Renal cortex interstitium (tissue), 11 donors: ENCODE measurements at regions not wholly inside any gene's neighbourhood (a gene's known extent, or its start where the extent isn't known, plus 50 kb on each side); places are given as distances from the start of the nearest gene placed in this dataset.

ENCODE experiments used
- DNase-seq, 11 donors: peaks; one replicate each; pipeline ENCODE4 v3.0.0-alpha.2; 2013; ENCODE audit warnings: low read depth in 9 of 11, low spot score in 4 of 11; ENCODE audit errors: extremely low read depth in 1 of 11

GRCh38 chr16:11464241-11464640 lies 119.0 kb downstream of the RMI2 start:
- DNase-seq = no peak

GRCh38 chr16:11465675-11466074 lies 120.4 kb downstream of the RMI2 start:
- DNase-seq = peak in 1 of 11 donors; percentile 6

DNA sequence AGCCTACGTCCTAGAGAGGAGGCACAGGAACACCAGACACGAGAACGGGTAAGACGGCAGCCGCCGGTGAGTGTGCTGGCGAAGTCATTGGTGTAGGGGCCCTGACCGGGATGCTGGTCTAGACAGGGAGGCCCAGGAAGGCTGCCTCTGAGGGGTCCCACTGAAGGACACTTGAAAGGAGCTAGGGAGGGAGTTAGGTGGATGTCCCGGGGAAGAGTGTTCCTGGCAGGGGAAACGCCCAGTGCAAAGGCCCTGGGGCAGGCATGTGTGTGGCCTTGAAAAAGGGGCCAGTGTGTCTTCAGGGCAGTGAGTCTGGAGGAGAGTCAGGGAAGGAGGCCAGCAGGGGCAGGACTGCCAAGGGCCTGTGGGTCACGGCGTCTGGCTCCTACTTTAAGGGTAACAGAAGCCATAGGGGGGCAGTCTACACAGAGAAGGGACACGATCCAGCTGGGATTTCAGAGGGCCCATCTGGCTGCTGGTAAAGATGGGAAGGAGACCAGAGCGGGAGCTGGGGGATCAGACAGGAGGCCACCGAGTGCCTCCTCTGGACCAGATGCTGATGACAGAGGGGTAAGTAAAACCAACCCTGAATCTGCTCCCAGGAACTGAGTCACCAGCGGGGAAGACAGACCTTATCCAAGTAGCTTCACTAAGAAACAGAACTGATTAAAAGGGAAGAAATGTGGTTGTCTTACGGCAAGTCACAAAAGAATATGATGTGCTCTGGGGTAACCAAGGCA lies 115.9 kb downstream of the LITAF start:
- DNase-seq = no peak

DNA sequence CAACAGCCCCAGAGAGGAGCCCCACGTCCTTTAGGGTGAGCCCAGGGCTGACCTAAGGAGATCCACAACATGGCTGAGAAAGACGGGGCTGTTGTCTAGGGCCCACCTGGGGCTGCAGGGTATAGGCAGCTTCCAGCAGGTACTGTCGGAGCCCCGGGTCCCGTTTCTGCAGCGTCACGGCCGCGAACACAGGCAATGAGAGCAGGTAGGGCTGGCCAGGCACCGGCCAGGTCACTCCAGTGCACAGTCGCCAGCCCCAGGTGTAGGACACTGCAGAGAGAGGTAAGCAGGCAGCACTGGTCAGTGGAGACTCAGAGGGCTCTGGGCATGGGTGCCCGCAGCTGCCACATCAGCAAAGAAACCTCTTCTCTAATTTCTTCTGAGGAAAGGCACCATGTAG lies 115.2 kb downstream of the LITAF start:
- no peak for DNase-seq

GRCh38 chr16:11472410-11472809 lies 114.3 kb downstream of the LITAF start:
- DNase-seq = no peak

- DNase-seq = no peak
Measured at GRCh38 chr16:11472851-11473250, 113.9 kb downstream of the LITAF start.

GRCh38 chr16:11473728-11474127 lies 113.0 kb downstream of the LITAF start:
- no peak for DNase-seq

DNA sequence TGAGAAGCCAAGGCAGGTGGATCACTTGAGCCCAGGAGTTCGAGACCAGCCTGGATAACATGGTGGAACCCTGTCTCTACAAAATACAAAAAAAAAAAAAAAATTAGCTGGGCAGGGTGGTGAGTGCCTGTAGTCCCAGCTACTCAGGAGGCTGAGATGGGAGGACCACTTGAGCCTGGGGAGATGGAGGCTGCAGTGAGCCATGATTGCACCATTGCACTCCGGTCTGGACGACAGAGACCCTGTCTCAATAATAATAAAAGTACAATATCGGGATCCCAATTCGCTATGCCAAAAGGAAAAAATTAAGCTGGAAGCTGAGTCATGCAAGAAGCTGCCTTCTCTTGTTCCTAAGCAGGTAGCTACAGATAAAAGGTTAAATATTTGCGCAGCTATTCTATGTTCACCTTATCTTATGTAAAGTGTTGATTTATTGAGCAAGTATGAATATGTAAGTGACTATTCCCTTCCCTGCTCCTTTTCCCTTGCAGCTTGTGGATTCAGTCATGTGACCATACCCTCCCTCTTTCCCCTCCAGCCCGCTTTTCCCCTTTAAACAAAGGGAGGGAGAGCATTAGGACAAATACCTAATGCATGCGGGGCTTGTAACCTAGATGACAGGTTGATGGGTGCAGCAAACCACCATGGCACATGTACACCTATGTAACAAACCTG lies 112.0 kb downstream of the LITAF start:
- DNase-seq = no peak

GRCh38 chr16:11475896-11476630 lies 110.7 kb downstream of the LITAF start:
- DNase-seq = no peak

DNA sequence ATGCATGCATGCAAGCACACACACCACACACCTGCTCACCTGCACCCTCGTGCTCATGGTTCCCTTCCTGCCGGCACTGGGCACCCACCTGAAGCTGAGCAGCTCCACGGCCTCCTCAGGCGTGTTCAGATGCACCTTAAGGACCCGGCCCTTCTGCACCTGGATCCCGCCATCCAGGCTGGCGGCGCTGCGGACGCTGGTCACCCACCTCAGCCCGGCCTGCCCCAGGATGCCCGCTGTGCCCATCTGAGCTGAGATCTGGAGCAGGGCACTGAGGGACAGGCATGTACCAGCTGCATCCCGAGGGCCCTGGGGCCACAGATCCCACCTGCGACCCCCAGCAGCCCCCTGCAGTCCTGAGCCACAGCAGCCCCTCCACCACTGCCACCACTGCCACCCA lies 110.0 kb downstream of the LITAF start:
- DNase-seq = no peak

DNA sequence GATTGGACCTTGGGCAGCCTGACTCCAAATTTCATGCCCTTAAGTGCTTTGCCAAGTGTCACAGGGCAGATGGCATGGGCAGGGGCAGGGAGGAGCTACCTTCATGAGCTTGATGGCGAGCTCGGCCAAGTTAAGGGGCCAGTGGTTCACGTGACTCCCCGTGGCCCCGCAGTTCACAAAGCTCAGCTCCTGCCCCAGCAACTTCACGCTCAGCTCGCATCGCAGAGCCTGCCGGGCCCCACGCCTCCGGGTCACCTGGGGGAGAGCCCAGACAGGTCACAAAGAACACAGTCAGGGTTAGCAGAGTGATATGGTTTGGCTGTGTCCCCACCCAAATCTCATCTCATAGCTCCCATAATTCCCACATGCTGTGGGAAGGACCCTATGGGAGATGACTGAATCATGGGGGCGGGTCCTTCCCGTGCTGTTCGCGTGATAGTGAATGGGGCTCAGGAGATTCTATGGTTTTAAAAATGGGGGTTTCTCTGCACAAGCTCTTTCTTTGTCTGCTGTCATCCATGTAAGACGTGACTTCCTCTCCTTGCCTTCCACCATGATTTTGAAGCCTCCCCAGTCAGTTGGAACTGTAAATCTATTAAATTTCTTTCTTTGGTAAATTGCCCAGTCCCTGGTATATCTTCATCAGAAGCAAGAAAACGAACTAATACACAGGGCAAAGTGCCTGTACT lies 108.1 kb downstream of the LITAF start:
- no peak for DNase-seq

DNA sequence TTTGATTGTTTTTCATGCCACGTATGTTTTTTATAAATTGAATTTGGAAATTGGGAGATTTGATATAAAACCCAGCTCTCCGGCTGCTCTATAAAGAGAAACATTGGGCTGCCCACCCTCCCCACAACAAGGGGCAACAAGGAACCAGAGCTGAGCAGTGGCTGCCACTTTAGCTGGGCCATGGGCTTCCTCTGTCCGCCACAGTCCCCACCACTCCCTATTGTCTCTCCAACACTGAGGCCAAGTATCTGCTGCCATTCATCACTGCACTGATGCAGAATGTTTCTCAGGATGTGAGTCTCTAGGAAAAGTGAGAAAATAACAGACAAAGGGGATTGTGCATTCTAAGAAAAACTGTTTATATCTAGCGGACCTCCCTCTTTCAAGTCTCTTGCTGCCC lies 106.8 kb downstream of the LITAF start:
- no peak for DNase-seq

GRCh38 chr16:11480634-11481033 lies 106.1 kb downstream of the LITAF start:
- no peak for DNase-seq

DNA sequence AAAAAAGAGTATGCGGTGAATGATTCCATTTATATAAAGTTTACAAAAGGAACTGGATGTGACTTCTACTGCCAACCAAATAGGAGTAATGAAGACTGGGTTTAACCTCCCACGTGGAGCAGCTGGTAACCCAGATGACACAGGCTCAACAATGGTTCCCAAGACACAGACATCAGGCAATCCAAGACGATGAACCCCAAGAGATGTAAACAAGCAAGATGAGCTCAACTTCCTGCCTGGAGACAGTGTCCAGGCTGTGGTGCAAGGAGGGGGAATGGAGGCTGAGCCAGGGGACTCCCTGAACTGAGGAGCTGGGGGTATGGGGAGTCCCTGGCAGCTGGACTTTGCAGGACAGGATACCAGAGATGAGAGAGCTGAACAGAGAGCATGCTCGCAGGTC lies 104.7 kb downstream of the LITAF start:
- DNase-seq = no peak

GRCh38 chr16:11482946-11483748 lies 103.6 kb downstream of the LITAF start:
- no peak for DNase-seq

GRCh38 chr16:11484691-11485258 lies 101.9 kb downstream of the LITAF start:
- no peak for DNase-seq

- DNase-seq = no peak
Measured at GRCh38 chr16:11485676-11486075, 101.0 kb downstream of the LITAF start.

GRCh38 chr16:11487289-11487688 lies 99.4 kb downstream of the LITAF start:
- DNase-seq = no peak

DNA sequence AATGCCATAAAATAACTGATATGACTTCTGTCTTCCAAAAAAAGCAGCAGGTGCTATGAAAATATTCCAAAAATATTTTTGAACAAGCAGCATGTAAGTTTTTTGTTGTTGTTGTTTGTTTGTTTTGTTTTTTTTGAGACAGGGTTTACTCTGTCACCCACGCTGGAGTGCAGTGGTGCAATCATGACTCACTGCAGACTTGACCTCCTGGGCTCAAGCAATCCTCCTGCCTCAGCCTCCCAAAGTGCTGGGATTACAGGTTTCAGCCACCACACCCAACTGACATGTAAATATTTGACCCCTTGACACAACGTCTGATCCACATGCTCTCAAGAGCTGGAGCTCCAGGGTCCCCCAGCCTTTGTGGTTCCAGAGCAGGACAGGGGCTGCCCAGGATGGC lies 98.4 kb downstream of the LITAF start:
- no peak for DNase-seq
